ENCODE measurements at regions not wholly inside any gene's neighbourhood (a gene's known extent, or its start where the extent isn't known, plus 50 kb on each side); places are given as distances from the start of the nearest gene placed in this dataset.

DNA sequence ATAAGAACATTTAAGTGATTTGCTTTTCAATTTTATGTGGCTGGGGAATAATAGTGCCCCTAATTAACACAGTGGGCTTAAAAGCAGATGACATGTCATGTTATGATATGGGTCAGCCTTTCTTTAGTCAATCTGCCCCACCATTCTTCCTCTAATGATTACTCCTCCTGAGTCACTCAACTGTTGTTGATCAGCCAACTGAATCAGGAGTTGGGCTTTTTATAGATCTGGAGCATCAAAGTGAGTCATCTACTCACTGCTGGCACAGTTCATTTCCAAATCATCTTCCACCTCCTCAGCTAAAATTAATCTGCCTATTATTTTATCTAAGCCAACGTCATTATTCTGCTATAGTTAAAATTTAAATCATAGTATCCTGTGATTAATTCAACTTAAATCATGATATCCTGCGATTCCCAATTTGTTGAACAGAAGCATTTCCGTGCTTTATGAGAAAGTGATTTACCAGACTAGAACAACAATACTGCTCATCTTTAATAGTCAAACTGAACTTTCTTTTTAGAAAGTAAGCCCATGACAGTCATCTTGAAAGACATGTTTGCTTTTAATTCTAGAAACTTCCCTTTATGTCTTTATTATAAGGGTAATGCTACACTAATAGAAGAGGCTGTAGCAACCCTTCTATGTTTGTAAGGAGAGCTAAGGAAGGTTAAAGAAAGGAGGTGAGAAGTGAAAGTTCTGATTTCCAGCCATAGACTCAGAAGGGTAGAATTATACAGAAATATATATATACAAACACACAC lies 551.4 kb downstream of the TBC1D4 start:
- DNase-seq (ENCODE audit: low spot score): no peak
- TF ChIP-seq, protein P1, sequence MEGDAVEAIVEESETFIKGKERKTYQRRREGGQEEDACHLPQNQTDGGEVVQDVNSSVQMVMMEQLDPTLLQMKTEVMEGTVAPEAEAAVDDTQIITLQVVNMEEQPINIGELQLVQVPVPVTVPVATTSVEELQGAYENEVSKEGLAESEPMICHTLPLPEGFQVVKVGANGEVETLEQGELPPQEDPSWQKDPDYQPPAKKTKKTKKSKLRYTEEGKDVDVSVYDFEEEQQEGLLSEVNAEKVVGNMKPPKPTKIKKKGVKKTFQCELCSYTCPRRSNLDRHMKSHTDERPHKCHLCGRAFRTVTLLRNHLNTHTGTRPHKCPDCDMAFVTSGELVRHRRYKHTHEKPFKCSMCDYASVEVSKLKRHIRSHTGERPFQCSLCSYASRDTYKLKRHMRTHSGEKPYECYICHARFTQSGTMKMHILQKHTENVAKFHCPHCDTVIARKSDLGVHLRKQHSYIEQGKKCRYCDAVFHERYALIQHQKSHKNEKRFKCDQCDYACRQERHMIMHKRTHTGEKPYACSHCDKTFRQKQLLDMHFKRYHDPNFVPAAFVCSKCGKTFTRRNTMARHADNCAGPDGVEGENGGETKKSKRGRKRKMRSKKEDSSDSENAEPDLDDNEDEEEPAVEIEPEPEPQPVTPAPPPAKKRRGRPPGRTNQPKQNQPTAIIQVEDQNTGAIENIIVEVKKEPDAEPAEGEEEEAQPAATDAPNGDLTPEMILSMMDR (IDR thresholded peaks at IDR 0.05; ENCODE audit: extremely low read depth, missing control alignments): no peak

DNA sequence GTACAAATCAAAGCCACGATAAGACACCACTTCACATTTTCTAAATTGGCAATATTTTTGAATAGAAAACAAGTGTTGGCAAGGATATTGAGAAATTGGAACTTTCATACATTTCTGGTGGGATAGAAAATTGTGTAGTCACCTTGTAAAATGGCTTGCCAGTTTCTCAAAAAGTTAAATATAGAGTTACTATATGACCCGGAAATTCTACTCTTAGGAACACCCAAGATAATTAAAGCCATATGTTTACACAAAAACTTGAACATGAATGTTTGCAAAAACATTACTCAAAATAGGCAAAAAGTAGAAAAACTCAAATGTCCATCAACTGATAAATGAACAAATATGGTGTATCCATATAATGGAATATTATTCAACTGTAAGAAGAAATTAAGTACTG lies 552.5 kb downstream of the TBC1D4 start:
- DNase-seq (ENCODE audit: low spot score): no peak

DNA sequence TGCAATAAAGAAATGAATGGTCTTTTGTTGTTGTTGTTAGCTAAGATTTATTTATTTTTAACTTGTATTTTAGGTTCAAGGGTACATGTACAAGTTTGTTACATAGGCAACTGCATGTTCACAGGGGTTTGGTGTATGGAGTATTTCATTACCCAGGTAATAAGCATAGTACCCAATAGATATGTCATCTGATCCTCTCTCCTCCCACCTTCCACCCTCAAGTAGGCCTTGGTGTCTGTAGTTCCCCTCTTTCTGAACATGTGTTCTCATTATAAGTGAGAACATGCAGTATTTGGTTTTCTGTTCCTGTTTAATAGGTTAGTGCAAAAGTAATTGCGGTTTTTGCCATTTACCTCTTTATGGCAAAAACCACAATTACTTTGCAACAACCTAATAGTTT lies 554.1 kb downstream of the TBC1D4 start:
- DNase-seq (ENCODE audit: low spot score): no peak
- TF ChIP-seq, protein P1 (IDR thresholded peaks at IDR 0.05; ENCODE audit: extremely low read depth, missing control alignments): no peak

More for the DNA sequence above, 552.5 kb downstream of the TBC1D4 start:
- TF ChIP-seq, protein P1 (IDR thresholded peaks at IDR 0.05; ENCODE audit: extremely low read depth, missing control alignments): no peak

DNA sequence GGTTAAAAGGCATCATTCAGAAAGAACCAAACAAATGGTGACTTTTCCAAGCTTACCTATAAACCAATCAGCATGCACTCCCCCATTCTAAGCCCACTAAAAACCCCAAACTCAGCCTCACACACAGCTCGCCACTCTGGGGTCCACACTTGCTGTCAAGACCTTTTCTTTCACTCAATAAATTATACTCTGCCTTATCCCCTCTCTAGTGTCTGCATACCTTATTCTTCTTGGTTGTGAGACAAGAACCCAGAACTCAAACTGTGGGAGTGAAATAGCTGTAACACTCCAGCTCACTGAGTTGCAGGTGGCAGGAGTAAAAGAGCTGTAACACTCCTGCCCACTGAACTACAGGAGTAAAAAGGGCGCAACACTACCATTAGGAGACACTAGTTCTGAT lies 559.0 kb downstream of the TBC1D4 start:
- TF ChIP-seq, protein P1 (IDR thresholded peaks at IDR 0.05; ENCODE audit: extremely low read depth, missing control alignments): no peak
- no peak for DNase-seq (ENCODE audit: low spot score)

DNA sequence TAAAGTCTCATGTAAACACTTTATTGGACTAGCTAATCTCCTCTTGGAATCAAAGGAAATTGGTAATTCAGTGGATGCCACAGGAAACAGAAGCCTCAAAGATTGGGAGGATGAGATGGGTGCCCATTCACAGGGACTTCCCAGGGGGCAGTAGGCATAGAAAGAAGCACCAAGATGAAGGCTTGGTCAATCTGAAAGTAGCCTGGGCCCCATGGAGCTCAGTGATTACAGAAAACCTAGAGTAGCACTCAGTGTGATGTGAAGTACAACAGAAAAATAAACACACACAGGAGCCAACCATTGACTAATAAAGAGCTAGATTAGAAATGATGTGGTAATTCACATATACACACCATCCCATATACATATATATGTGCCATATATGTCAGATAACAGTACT lies 560.6 kb downstream of the TBC1D4 start:
- TF ChIP-seq, protein P1 (IDR thresholded peaks at IDR 0.05; ENCODE audit: extremely low read depth, missing control alignments): no peak
- no peak for DNase-seq (ENCODE audit: low spot score)

DNA sequence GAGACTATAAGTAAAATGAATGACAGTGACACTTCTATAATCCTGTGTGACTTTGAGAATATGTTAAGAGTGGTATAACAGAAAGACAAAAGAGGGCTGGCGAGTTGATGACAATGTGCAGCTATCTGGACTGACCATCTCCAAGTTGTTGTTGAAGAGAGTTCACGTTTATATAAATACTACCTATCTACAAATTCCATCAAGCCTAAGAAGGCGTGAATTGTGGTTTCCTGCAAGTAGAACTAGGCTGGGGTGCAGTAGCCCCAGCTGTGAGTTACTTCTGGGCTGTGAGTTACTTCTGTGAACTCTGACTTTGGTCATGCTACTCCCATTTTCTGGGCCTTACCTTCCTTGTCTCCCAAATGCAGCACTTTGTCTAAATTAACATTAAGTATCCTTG lies 561.0 kb downstream of the TBC1D4 start:
- no peak for DNase-seq (ENCODE audit: low spot score)

DNA sequence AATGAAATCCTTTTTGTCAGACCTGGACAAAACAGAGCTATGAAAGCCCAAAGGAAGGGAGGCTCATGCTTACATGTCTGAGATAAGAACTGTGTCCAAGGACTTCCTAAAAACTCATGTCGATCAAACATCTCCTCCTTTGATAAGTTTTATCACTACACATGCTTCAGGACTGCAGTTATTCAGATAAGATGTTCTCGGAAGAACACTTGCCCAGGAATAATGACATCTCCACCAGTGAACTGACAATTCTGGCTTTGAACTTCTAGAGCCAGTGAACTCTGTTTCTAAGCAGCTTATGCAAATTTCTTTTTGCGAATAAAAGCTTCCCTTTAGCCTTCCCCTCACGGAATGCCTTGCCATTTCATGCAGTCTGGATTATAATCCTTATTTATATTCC lies 561.6 kb downstream of the TBC1D4 start:
- DNase-seq (ENCODE audit: low spot score): no peak

More for the DNA sequence above, 561.0 kb downstream of the TBC1D4 start:
- TF ChIP-seq, protein P1 (IDR thresholded peaks at IDR 0.05; ENCODE audit: extremely low read depth, missing control alignments): no peak

More for the DNA sequence above, 561.6 kb downstream of the TBC1D4 start:
- TF ChIP-seq, protein P1 (IDR thresholded peaks at IDR 0.05; ENCODE audit: extremely low read depth, missing control alignments): no peak
